ENCODE measurements at regions not wholly inside any gene's neighbourhood (a gene's known extent, or its start where the extent isn't known, plus 50 kb on each side); places are given as distances from the start of the nearest gene placed in this dataset.
"Not testable (repeated sequence)": the region's sequence is repeated elsewhere in the genome, so short reads cannot be mapped to it uniquely, and the experiment has no call there.

DNA sequence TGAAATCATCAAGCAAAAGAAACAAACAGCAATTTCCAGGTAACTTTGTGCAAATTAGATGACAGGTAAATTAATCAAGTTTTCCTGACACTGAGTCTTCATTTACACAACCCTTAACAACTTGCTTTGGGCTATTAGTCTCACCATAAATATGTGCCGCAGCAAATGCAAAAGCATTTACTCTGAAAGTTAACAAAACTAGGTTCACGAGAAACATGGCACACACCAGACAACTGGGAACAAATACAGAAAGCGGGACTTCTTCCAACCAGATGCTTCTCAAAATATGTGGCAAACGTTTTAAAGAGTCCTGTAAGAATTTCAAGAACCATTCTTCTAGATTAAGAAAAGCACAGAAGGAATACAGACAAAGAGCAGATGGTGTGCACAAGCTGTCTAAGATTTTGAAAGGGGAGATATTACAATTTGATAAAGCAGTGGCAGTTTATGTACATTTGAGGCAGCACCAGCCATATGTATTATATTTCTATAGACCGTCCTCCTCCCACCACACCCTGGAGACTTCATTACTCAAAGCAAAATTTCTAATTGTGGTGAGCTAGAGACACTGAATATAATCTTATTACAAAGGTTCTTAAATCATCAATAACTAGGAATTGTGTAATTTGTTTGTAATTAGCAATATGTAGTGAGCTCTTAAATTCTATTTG is 192.5 kb upstream of the ADAMTS3 start:
- Histone ChIP-seq H3K36me3 (no peaks in the 10 kb centered on the region), H3K27me3 (no peaks in the 10 kb centered on the region), H3K4me1 (no peaks in the 10 kb centered on the region), H3K27ac (no peak overlapping the region), H3K9me3 (no peaks in the 10 kb centered on the region), H3K4me3 (no peak overlapping the region)
- TF ChIP-seq, protein P1, sequence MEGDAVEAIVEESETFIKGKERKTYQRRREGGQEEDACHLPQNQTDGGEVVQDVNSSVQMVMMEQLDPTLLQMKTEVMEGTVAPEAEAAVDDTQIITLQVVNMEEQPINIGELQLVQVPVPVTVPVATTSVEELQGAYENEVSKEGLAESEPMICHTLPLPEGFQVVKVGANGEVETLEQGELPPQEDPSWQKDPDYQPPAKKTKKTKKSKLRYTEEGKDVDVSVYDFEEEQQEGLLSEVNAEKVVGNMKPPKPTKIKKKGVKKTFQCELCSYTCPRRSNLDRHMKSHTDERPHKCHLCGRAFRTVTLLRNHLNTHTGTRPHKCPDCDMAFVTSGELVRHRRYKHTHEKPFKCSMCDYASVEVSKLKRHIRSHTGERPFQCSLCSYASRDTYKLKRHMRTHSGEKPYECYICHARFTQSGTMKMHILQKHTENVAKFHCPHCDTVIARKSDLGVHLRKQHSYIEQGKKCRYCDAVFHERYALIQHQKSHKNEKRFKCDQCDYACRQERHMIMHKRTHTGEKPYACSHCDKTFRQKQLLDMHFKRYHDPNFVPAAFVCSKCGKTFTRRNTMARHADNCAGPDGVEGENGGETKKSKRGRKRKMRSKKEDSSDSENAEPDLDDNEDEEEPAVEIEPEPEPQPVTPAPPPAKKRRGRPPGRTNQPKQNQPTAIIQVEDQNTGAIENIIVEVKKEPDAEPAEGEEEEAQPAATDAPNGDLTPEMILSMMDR (IDR thresholded peaks at IDR 0.05): no peak
- no peak for TF ChIP-seq POLR2A (IDR thresholded peaks at IDR 0.05)
- intact Hi-C loops (cut with DNase I): no loop called here
- DNase-seq: no peak
- WGBS, 2 donors: 20 to 29% methylated on average over 5 of the region's 5 CpGs

DNA sequence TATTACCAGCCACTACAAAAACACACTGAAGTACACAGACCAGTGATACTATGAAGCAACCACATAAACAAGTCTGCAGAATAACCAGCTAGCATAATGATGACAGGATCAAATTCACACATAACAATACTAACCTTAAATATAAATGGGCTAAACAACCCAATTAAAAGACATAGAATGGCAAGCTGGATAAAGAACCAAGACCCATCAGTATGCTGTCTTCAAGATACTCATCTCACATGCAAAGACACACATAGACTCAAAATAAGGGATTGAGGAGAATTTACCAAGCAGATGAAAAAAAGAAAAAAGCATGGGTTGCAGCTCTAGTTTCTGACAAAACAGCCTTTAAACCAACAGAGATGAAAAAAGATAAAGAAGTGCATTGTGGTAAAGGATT is 184.4 kb upstream of the ADAMTS3 start:
- H3K27ac ChIP-seq; H3K9me3 ChIP-seq; H3K4me3 ChIP-seq; DNase-seq; H3K36me3 ChIP-seq; H3K27me3 ChIP-seq; H3K4me1 ChIP-seq; intact Hi-C loops (cut with DNase I): not testable (repeated sequence)

DNA sequence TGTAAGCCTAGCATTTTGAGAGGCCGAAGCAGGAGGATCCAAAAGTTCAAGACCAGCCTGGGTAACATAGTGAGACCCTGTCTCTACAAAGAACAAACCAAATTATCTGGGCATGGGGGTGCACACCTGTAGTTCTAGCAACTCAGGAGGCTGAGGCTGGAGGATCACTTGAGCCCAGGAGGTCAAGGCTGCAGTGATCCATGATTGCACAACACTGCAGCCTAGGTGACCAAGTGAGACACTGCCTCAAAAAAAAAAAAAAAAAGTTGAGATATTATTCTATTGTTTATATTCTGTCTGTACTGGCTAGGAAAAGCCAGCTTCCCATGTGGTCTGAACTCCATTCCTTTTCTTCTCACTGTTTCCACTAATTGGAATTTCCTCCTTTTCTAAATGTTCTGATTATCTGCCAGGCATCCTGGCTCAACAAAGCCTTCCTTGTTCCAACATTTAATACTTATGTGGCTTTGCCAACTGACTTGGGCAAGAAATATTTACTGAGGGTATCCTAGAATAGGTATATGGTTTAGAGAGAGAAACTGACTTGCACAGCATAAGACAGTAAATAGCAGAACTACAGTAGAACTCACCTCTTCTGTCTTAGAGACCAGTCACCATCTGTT is 175.2 kb upstream of the ADAMTS3 start:
- Histone ChIP-seq H3K27me3 (no peaks in the 10 kb centered on the region), H3K4me1 (no peaks in the 10 kb centered on the region), H3K36me3 (no peaks in the 10 kb centered on the region), H3K27ac (no peak overlapping the region), H3K4me3 (no peak overlapping the region), H3K9me3 (no peaks in the 10 kb centered on the region)
- WGBS, 2 donors: 86 to 100% methylated on average over 1 of the region's 1 CpG
- TF ChIP-seq POLR2A (IDR thresholded peaks at IDR 0.05): no peak
- TF ChIP-seq, protein P1 (IDR thresholded peaks at IDR 0.05): no peak
- intact Hi-C loops (cut with DNase I): no loop called here
- DNase-seq: no peak

DNA sequence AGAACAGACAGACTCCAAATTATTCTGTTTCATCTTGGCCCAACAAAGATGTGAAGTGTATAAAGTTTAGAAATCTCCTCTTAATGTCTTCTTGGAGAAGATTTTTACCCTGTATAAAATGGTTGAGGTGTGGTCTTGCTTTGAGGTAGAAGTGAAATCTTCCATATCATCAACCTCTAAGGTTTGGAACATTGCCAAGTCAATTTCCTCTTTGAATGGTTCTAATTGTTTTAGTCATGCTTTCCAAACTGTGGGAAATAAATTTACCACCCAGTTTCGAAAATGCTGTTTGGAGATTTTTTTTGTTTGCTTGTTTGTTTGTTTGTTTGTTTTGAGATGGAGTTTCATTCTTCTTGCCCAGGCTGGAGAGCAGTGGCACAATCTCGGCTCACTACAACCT is 174.1 kb upstream of the ADAMTS3 start:
- no peak for DNase-seq
- WGBS, 2 donors: 58 to 72% methylated on average over 2 of the region's 2 CpGs
- no peaks in the 10 kb centered on the region for H3K4me1 ChIP-seq
- H3K9me3 ChIP-seq: no peaks in the 10 kb centered on the region
- intact Hi-C loops (cut with DNase I): no loop called here
- TF ChIP-seq, protein P1 (IDR thresholded peaks at IDR 0.05): no peak
- TF ChIP-seq POLR2A (IDR thresholded peaks at IDR 0.05): no peak
- no peaks in the 10 kb centered on the region for H3K27me3 ChIP-seq
- H3K4me3 ChIP-seq: no peak overlapping the region
- H3K27ac ChIP-seq: no peak overlapping the region
- H3K36me3 ChIP-seq: no peaks in the 10 kb centered on the region

DNA sequence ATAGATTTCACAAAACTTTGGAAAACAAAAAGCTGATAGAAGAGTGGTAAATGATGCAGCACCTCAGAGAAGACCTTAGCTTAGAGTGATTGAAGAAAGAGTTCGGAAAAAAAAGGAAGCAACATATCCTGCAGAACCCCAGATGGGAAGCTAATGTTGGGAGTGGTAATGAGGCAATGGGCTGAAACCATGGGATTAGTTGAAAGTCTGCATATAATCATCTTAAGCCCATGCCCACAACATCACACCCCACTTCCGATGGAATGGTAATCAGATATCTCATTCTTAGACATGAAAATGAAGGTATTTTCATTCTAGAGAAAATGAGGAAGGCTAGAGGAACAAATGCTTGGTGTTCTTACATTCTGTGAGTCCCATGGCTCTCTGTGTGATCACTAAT is 146.3 kb upstream of the ADAMTS3 start:
- TF ChIP-seq, protein P1 (IDR thresholded peaks at IDR 0.05): no peak
- TF ChIP-seq POLR2A (IDR thresholded peaks at IDR 0.05): no peak
- intact Hi-C loops (cut with DNase I): no loop called here
- H3K36me3 ChIP-seq: no peaks in the 10 kb centered on the region
- H3K27ac ChIP-seq: no peak overlapping the region
- no peak for DNase-seq
- no peaks in the 10 kb centered on the region for H3K4me1 ChIP-seq
- WGBS, 2 donors: 75 to 78% methylated on average over 2 of the region's 2 CpGs
- H3K27me3 ChIP-seq: no peaks in the 10 kb centered on the region
- no peaks in the 10 kb centered on the region for H3K9me3 ChIP-seq
- no peak overlapping the region for H3K4me3 ChIP-seq

All from esophagus squamous epithelium (tissue), 5 donors.